Activated CD8-positive, alpha-beta memory T cell treated with anti-CD3 and anti-CD28 coated beads for 36 hours (primary cell): ENCODE measurements at regions not wholly inside any gene's neighbourhood (a gene's known extent, or its start where the extent isn't known, plus 50 kb on each side); places are given as distances from the start of the nearest gene placed in this dataset.
"Not testable (repeated sequence)": the region's sequence is repeated elsewhere in the genome, so short reads cannot be mapped to it uniquely, and the experiment has no call there.

Experiments
- CTCF ChIA-PET: fragments of 350-600 bp; sonication (Branson Sonifier 250); formaldehyde crosslinking; loops from one replicate; lab custom pipeline; 2021; ENCODE audit warnings: antibody characterized with exemption; lab: Charles Lee
- POLR2A ChIA-PET: fragments of 350-600 bp; sonication (Branson Sonifier 250); formaldehyde crosslinking; loops from one replicate; lab custom pipeline; 2021; ENCODE audit warnings: antibody characterized with exemption; lab: Charles Lee

- ChIA-PET POLR2A (no interaction called here), CTCF (no interaction called here)
These were observed 210.0 kb downstream of the PLA2G4A start for GRCh38 chr1:187038784-187039183.

GRCh38 chr1:187041104-187041503 is 212.4 kb downstream of the PLA2G4A start:
- ChIA-PET POLR2A (no interaction called here), CTCF (interaction anchor here (1.3 kb wide), 1 partner anchor 11 kb away, joined by 7 read pairs; no protein-coding TSS in a partner anchor)

GRCh38 chr1:187042538-187042937 is 213.8 kb downstream of the PLA2G4A start:
- ChIA-PET POLR2A (no interaction called here), CTCF (no interaction called here)

GRCh38 chr1:187043433-187043832 is 214.7 kb downstream of the PLA2G4A start:
- CTCF ChIA-PET, POLR2A ChIA-PET: not testable (repeated sequence)

- CTCF ChIA-PET, result no interaction called here
- POLR2A ChIA-PET, result no interaction called here
These were observed 215.7 kb downstream of the PLA2G4A start for GRCh38 chr1:187044411-187044810.

- ChIA-PET POLR2A (no interaction called here), CTCF (no interaction called here)
These were observed 216.6 kb downstream of the PLA2G4A start for GRCh38 chr1:187045371-187045770.

- CTCF ChIA-PET, result no interaction called here
- POLR2A ChIA-PET, result no interaction called here
These were observed 217.5 kb downstream of the PLA2G4A start for GRCh38 chr1:187046293-187046692.

GRCh38 chr1:187047298-187047697 is 218.5 kb downstream of the PLA2G4A start:
- POLR2A ChIA-PET, result no interaction called here
- CTCF ChIA-PET, result no interaction called here

- POLR2A ChIA-PET, result no interaction called here
- CTCF ChIA-PET, result interaction anchor here (0.6 to 1.8 kb wide), 2 partner anchors 10 to 19 kb away, joined by 3 to 7 read pairs; no protein-coding TSS in a partner anchor
These were observed 223.0 kb downstream of the PLA2G4A start for GRCh38 chr1:187051618-187052232.

- CTCF ChIA-PET, result interaction anchor here (0.5 kb wide), 1 partner anchor 515 kb away, joined by 4 read pairs; no protein-coding TSS in a partner anchor
- POLR2A ChIA-PET, result no interaction called here
These were observed 225.1 kb downstream of the PLA2G4A start for GRCh38 chr1:187053876-187054275.

GRCh38 chr1:187054862-187055757 is 226.4 kb downstream of the PLA2G4A start:
- POLR2A ChIA-PET, result no interaction called here
- CTCF ChIA-PET, result no interaction called here

- ChIA-PET CTCF (no interaction called here), POLR2A (no interaction called here)
These were observed 234.5 kb downstream of the PLA2G4A start for GRCh38 chr1:187063271-187063670.

GRCh38 chr1:187067160-187067559 is 238.4 kb downstream of the PLA2G4A start:
- POLR2A ChIA-PET, result no interaction called here
- CTCF ChIA-PET, result no interaction called here

GRCh38 chr1:187070076-187070475 is 241.3 kb downstream of the PLA2G4A start:
- CTCF ChIA-PET, result no interaction called here

GRCh38 chr1:187072262-187073034 is 243.7 kb downstream of the PLA2G4A start:
- POLR2A ChIA-PET, CTCF ChIA-PET: not testable (repeated sequence)

More at GRCh38 chr1:187070076-187070475, 241.3 kb downstream of the PLA2G4A start:
- POLR2A ChIA-PET, result no interaction called here

GRCh38 chr1:187073035-187073560 is 244.3 kb downstream of the PLA2G4A start:
- CTCF ChIA-PET, POLR2A ChIA-PET: not testable (repeated sequence)

- CTCF ChIA-PET, POLR2A ChIA-PET: not testable (repeated sequence)
These were observed 245.0 kb downstream of the PLA2G4A start for GRCh38 chr1:187073634-187074245.

- ChIA-PET POLR2A (no interaction called here), CTCF (no interaction called here)
These were observed 245.8 kb downstream of the PLA2G4A start for GRCh38 chr1:187074445-187075048.

GRCh38 chr1:187076922-187077321 is 248.2 kb downstream of the PLA2G4A start:
- POLR2A ChIA-PET, result no interaction called here
- CTCF ChIA-PET, result no interaction called here
